ENCODE measurements at regions not wholly inside any gene's neighbourhood (a gene's known extent, or its start where the extent isn't known, plus 50 kb on each side); places are given as distances from the start of the nearest gene placed in this dataset.

DNA sequence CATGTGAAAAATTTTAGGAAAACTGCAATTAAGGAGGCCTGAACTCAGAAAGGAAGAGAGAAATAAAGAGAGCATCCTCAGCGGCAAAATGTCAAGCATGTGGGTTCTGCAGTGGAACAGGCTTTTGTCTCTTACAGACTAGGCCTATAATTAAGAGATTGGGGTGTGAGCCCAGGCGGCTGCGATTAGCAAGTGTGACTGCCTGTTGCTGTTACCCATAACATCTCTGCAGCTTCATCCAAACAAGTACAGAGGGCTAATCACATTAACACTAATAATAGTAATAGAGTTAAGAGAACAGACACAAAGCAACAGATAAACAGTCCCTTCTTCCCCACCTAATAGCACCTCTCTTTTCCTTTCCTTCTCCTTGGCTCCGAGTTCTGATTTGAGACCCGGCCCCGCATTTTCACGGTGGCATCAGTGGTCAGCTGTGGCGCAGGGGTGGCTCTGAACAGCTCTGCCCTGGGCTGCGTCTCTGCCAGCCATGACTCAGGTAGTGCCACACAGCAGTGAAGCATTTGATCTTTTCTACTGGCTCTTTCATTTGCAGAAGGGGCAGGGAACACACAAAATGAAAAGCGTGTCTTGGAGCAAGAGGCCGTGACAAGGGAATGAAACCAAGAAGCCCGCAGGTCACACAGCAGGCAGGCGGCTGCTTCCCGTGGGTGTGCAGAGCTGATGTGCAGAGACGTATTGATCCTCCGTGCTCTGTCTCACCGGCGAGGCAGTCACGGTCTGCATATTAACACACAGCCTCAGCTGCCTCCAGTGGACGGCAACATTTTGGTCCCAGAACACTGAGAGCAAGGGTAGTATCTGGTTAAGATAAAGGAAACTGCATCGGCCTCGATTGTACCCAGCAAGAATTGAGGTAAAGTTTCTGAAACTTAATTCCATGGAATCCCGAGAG lies 103.1 kb downstream of the KLF6 start:
- TF ChIP-seq, protein P1, sequence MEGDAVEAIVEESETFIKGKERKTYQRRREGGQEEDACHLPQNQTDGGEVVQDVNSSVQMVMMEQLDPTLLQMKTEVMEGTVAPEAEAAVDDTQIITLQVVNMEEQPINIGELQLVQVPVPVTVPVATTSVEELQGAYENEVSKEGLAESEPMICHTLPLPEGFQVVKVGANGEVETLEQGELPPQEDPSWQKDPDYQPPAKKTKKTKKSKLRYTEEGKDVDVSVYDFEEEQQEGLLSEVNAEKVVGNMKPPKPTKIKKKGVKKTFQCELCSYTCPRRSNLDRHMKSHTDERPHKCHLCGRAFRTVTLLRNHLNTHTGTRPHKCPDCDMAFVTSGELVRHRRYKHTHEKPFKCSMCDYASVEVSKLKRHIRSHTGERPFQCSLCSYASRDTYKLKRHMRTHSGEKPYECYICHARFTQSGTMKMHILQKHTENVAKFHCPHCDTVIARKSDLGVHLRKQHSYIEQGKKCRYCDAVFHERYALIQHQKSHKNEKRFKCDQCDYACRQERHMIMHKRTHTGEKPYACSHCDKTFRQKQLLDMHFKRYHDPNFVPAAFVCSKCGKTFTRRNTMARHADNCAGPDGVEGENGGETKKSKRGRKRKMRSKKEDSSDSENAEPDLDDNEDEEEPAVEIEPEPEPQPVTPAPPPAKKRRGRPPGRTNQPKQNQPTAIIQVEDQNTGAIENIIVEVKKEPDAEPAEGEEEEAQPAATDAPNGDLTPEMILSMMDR (IDR thresholded peaks at IDR 0.05): no peak
- TF ChIP-seq POLR2A (IDR thresholded peaks at IDR 0.05): no peak

Data from heart left ventricle (tissue), 13 donors.